HG02852 (cell line): ENCODE measurements at regions not wholly inside any gene's neighbourhood (a gene's known extent, or its start where the extent isn't known, plus 50 kb on each side); places are given as distances from the start of the nearest gene placed in this dataset.
"Not testable (repeated sequence)": the region's sequence is repeated elsewhere in the genome, so short reads cannot be mapped to it uniquely, and the experiment has no call there.

ENCODE experiments used
- ATAC-seq: cut with Tn5 transposase; IDR thresholded peaks from one replicate; pipeline ENCODE4 v1.9.1; 2021; ENCODE audit warnings: mild to moderate bottlenecking, moderate library complexity; ENCODE audit not compliant: unreplicated experiment

DNA sequence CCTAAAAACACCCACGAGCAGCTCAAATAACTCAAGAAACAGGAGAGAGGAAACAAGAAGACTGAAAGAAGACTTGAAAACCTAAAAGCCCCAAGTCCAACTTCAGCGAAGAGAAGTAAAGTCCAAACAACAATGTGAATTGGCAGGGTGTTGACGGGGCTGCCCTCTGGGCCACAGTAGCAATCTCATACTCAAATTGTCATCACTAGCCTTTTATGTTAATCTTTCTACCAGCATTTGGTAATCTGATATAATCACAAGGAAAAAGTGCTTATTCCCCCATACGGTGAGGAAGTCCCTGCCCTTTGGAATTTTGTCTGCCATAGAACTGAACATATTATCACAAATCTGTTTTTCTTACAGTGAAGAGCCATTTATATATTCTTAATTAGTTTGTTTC lies 51.5 kb upstream of the IFNE start:
- no peak for ATAC-seq

DNA sequence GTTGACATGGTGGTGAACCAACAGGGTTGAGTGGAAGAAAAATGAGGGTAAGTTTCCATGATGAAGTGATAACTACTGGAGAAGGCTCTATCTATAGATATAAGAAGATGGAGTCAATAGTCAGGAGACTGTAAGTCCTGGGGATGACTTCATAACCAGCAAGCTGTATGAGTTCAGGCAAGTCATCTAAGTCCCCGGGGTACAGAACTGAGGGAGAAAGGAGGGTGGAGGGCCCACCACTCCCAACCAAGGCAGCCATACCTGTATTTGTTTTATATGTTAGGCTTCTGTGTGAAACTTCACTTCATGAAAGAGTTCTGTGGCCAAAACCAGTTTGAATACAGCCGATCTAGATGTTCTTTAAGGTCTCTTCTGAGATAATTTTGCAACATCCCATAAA lies 53.3 kb upstream of the IFNE start:
- no peak for ATAC-seq

- ATAC-seq: no peak
Observed at GRCh38 chr9:21542787-21543186, 60.7 kb upstream of the IFNE start.

DNA sequence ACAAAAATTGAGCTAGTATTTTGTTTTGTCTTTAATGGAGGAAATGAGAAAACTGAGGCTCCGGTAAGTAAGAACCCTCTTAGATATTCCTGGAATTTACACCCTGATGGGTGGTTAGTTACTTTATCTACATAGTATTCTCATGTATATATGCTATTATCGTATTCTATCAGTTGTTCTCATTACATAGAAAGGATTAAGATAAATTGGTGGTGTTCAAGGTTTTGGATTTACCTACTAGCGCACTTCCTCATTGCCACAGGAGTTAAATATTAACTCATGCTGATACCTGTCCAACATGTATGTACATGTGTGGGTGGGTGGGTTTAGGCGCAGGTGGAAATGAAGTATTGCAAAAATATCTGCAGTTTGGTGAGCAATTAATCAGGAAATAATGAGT lies 61.1 kb upstream of the IFNE start:
- ATAC-seq: no peak

DNA sequence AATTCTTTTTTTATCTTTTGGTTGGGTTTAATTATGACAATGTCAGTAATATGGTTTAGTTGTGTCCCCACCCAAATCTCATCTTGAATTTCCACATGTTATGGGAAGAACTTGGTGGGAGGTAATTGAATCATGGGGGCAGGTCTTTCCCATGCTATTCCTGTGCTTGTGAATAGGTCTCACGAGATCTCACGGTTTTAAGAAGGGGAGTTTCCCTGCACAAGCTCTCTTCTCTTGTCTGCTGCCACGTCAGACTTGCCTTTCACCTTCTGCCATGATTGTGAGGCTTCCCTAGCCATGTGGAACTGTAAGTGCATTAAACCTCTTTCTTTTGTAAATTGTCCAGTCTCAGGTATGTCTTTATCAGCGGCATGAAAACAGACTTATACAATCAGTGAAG lies 61.7 kb upstream of the IFNE start:
- ATAC-seq: not testable (repeated sequence)

GRCh38 chr9:21546949-21547348 lies 64.8 kb upstream of the IFNE start:
- ATAC-seq: no peak

- no peak for ATAC-seq
Observed at GRCh38 chr9:21549251-21549765, 67.2 kb upstream of the IFNE start.

DNA sequence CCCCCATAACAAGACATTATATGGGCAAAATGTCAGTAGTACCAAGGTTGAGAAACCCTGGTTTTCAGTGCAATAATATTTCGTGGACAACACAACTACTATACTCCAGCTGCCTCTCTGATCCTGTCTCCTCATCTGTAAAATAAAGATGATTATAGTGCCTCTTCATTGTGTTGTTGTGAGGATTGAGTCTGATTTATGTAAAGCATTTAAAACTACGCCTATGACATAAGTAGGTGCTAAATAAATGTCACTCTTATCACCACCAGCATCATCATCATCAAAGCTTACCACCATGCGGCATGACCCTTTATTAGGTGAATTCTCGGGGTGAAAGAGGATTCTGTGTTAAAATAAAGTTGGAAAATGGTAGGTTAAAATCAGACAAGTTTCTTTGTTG lies 67.8 kb upstream of the IFNE start:
- no peak for ATAC-seq

DNA sequence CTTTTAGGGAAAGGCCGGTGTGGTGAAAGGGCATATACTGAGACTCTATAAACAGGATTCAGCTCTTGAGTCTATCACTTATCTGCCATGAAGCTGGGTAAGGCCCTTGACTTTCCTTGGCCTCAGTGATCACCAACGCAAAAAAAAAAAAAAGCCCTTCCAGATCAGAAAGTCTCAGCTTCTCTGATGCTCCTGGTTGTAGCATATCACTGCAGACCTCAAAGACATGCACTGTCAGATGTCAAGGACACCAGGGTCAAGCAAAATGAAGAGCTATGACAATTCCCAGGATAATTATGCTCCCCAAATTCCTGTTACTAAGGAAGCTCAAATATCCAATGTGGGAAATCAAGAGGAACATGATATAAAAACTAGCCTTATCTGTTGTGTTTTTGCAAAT lies 68.3 kb upstream of the IFNE start:
- ATAC-seq: no peak

DNA sequence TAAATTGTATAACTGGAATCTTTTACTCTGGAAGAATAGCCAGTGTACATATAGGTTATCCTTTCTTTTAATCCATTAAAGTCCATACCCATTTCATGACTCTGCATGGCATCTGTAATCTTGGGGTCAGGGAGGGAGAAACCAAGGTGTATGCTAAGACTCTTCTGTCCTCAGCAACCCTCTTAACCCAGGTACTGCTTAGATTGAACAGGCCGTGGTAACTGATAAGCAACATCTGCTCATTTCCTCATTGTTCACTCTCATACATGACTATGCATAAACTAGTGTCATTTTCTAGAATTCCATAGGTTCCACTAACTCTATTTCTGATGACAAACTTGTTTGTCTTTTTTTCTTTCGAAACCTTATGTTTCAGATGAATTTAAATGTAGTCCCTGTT lies 69.3 kb upstream of the IFNE start:
- ATAC-seq: no peak

DNA sequence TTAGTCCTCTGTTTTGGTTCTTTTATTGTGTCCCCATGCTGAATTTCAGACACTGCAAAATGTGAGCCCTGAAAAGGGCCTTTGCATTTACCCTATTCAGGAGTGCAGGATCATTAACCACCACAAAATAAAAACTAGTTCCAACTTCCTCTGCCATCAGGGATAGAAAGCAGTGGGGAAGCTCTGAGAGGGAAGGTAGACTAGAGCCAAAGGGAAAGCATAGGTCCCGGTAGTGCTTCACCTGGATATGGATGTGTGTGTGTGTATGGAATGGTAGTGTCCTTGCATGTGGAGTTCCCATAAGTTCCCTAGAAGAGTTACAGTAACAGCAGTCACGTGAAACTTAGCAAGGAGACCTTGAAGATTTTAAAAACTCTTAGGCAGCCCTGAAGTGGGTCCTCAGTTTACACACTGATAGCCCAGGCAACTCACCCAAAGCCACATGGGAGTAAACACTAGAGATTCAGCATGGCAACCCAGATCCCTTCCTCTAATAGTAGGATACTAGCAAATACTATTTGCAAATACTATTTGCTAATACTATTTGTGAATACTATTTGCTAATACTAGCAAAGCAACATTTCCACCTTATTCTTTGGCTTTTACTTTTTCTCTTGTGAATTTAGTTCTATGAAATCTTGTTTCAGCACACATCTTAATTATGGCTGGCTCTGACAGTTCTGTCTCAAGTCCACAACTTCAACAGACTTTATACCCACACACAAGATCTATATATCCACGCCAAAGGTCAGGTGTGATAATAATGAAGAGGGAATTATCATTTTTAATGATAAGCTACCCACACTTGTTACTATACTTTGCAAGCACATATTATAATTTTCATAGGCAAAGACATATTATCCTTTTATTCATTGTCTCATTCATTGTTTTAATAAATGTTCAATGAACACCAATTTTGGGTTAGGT lies 70.4 kb upstream of the IFNE start:
- ATAC-seq: no peak

DNA sequence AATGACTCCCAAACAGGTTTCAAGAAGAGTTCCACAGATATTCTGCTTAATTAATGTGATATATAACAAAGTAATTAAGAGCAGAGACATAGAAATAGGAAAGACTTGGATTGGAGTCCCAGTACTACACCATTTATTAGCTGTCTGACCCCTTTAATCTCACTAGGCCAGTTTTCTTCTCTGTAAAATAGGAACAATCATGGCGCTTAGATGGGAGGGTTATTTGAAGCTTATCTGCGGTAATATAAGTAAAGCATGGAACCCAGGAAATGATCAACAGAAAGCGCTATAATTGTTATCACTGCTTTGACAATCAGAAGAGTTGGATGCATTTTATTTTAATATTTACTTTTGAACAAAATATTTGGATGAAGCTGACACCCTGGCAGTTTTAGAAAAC lies 71.3 kb upstream of the IFNE start:
- no peak for ATAC-seq

- no peak for ATAC-seq
Observed at GRCh38 chr9:21554813-21555212, 72.7 kb upstream of the IFNE start.

DNA sequence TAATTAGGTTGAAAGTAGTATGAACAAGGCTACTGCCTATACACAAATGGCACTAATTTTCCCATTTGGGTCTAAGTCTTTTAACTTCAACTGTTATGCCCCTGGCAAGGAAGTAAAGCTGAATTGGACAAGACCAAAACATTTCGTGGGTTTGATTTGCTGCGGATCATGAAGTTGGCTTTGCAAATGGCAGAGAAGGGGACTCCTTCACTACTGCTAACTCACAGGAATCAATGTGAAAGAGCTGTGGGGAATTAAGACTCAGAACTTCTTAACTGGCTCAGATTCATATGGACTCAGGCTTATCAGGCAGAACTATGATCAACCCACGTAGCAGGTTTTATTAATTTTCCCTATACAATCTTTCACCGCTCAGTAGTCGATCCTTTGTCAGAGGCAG lies 73.8 kb upstream of the IFNE start:
- ATAC-seq: no peak

GRCh38 chr9:21556581-21557427 lies 74.7 kb upstream of the IFNE start:
- ATAC-seq: no peak

DNA sequence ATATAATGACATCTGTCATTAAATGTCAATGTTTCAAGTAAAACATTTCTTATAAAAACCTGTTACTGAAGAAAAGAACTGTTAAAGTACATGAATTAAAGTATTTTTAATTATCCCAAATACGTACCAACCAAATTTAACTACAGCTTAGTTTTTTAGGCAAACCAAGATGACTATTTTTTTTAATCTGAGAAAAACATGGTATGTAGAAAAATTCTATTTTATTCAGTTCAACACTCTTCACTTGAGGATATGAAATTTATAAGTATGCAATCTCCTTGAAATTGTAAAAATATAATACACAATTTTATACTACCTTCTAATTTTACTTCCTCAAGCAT lies 75.3 kb upstream of the IFNE start:
- ATAC-seq: no peak

- ATAC-seq: no peak
Observed at GRCh38 chr9:21558079-21558478, 76.0 kb upstream of the IFNE start.

DNA sequence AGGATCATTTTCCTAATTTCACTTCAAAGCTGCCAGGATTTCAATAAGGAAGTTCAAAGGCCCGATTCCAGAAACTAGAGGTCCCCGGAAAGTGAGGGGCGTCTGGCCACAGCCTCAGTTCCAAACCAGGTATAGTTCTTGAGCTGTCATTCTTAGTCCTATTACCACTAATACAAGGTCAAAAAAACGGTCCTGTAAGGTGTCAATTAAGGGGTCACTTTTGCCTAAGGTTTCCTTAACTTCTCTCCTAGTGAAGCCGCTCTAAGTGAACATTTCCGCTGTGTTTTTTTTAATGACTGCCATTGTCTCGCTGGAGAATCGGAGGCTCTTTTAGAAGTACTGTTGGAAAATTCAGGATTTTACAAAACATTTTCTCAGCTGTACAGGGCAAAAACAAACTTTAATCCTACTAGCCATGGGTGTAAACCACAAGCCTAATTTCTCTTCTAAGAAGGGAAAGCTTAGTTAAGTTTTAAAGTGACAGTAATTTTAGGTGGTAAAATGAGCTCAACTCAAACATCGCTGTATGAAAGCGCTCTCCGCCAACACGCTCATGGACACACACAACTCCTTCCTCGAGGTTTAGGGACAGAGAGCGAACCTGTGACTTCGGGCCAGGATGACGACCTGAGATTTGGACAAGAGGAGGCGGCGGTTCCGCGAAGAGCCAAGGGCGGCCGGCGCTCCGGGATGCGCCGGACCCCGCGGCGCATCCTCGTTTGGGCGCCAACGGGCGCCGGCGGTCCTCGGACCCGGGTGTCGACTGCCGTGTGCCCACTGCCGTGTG lies 76.7 kb upstream of the IFNE start:
- ATAC-seq: peak; percentile 31

- ATAC-seq: peak; percentile 69
Observed at GRCh38 chr9:21559402-21560280, 77.5 kb upstream of the IFNE start.

DNA sequence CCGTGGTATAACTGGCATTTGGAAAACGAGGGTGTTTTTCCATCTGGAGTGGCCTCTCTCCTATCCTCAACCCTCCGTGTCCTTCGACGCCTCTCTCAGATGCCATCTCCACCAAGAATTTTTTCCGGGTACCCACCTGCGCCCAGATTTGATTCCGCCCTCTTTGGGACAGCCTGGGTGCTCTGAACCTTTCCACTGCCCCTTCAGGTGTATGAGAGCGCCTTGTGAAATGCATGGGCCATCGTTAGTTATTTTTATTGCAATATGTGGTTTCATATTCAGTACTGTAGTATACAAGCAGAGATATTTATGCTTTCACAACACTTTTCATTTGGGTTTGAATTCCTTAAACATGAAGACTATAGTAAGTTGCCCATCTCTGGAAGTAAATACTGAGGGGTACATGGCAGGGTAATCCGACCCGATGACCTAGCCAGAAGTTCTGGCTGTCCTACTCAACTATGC lies 78.2 kb upstream of the IFNE start:
- no peak for ATAC-seq
